GM18499 (cell line): ENCODE measurements at regions not wholly inside any gene's neighbourhood (a gene's known extent, or its start where the extent isn't known, plus 50 kb on each side); places are given as distances from the start of the nearest gene placed in this dataset.
"Not testable (repeated sequence)": the region's sequence is repeated elsewhere in the genome, so short reads cannot be mapped to it uniquely, and the experiment has no call there.

Experiments
- ATAC-seq: cut with Tn5 transposase; IDR thresholded peaks from one replicate; pipeline ENCODE4 v1.9.1; 2021; ENCODE audit warnings: moderate number of reproducible peaks; ENCODE audit not compliant: insufficient read depth, unreplicated experiment

- ATAC-seq = no peak
Observed at GRCh38 chr12:58728397-58728796, 191.9 kb downstream of the LRIG3 start.

- ATAC-seq = no peak
Observed at GRCh38 chr12:58731096-58731495, 189.2 kb downstream of the LRIG3 start.

DNA sequence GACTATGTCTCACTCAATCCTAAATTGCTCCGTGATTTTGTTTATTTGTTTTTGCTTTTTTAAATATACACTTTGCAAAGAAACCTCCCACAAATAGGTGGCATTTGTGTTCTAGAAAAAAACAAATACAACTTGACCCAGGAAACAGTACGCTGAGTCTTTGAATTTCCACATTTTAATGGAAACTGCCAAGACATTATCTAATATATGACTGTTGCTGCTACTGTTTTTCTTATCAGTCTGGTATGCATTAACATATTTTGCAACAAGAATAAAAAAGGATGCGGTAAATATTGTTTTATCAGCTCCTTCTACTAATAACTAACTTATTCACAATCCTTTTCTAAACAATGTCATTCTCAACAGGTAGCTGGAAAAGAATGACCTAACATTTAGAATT, 187.4 kb downstream of the LRIG3 start:
- no peak for ATAC-seq

- no peak for ATAC-seq
Observed at GRCh38 chr12:58741226-58741625, 179.1 kb downstream of the LRIG3 start.

DNA sequence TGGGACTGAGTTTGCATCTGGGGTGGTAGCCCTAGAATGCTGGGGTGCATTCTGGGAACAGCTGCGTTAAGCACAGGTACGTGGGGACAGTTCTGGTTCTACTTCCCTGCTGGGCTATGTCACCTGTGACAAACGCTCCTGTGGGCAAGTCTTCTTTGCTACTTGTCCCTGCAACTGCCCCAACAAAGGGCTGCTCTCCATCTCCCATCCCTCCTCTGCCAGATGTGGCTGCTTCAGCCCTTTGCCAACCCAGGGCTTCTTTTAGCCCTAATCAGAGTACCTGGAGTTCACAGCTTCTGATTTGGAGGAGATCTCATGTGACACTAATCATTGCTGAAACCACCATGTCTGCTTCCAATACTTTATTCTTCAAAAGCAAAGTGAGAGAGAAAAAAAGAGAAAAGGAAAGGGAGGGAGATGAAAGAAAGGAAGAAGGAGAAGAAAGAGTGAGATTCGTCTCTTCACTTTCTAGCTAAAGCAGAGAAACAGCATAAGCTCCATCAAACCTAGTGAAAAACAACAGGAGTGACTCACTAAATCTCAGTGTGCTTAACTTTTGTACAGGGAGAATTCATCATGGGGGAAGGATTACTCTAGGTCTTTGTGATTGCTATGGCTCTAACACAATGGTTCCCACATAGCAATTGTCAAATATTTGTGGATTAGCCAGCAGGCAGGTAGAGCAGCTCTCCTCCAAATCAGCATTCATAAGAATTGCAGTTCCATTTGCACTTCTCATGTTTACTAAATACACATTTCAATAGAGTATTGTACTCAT, 174.8 kb downstream of the LRIG3 start:
- ATAC-seq = no peak

- ATAC-seq = no peak
Observed at GRCh38 chr12:58747533-58747932, 172.8 kb downstream of the LRIG3 start.

DNA sequence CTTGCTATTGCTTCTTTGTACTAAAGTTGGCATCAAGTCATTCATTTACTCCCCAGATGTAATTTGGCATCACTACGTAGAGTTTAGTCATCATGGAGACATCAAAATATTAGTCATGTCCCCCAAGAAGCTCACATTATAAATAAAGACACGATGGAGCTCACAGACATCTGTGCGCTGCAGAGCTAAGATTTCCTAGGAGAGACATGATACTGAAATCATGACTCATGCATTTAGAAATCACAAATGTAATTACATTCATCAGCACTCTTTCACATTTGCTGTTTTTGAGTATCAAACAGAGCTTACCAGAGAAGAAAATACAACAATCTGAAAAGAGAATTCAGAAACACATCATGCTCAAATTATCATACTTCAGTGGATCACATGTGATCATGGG, 169.8 kb downstream of the LRIG3 start:
- no peak for ATAC-seq

GRCh38 chr12:58757422-58757821, 162.9 kb downstream of the LRIG3 start:
- ATAC-seq = no peak

GRCh38 chr12:58759745-58760144, 160.6 kb downstream of the LRIG3 start:
- ATAC-seq = not testable (repeated sequence)

- no peak for ATAC-seq
Observed at GRCh38 chr12:58761308-58761707, 159.0 kb downstream of the LRIG3 start.

DNA sequence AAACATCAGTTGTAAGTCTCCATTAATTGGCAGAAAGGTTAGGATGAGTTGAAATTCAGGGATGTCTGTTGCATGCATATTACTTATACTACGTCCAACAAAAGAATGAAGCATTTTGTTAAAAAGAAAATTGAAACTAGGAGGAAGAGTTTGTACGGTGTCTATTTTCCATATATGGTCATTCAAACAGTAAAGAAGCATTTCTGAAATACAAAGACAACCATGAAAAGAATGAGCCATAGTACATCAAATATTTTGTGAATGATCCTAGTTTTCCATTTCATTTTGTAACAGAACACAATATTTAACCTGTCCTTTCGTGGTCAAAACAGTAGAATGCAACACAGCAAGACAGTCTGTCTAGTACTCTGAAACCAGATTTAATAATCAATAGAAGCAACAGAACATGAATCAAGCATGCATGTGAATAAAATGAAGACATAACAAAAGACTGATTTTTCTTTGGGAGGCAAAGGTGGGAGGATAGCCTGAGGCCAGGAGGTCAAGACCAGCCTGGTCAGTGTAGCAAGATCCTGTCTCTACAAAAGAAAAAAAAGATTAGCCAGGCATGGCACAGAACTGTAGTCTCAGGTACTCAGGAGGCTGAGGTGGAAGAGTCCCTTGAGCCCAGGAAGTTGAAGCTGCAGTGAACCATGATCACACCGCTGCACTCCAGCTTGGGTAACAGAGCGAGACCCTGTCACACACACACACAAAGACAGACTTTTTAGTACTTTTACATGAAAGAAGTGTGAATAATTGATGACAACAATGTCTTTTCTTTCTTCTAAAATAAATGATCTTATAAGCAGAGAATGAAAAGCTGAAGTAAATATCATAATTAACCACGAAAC, 156.0 kb downstream of the LRIG3 start:
- no peak for ATAC-seq

DNA sequence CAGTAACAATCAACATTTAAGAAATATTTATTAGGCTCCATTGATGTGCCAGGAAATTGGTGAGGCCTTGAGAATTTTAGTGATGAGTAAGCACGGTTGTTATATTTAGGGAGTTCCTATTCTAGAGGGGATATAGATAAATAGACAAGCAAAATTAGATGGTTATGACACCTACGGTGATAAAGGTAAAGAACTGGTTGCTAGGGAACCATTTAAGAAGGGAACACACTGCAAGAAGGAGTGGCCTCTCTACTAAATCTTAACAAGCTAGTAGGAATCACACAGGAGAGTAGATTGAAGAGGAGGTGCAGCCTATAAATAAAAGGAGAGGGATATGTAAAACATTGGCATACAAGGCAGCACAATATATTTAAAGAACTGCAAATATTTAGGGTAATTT, 155.2 kb downstream of the LRIG3 start:
- no peak for ATAC-seq

DNA sequence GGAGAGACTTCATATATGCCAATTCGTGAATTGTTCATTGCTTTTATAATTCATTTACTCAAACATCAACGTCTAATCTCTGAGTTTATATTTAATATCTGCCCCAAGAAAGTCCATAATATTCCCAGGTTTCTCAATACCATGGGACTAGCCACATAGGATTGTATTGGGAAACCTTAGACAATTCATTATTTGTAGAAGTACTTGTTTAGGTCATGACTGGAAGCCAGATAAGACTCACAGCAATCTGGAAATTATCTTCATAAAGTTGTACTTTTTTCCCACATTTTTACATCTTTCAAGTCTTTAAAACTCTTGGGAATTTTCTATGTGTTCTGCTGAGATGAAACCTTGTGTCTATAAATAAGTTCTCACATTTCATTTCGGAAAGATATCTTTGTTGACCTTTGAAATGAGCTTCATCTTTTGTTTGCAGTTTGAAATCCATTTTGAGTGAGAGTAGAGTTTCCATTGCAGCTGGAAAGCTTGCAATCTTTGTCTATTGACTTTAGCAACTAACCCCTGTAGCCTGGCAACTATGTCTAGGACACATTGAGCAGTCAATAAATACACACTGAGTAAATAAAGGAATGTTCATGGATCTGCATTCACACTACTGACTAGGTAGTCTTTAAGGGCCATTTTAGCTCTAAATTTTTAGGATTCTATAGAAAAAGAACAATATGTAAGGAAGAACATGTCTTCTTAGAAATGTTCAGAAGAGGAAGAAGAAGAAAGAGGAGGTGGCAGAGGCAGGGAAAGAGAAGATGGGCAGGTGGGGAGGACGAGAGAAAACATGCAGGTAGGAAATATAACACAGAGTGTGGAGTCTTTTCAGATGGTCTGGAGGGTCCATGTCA, 154.4 kb downstream of the LRIG3 start:
- ATAC-seq = no peak

DNA sequence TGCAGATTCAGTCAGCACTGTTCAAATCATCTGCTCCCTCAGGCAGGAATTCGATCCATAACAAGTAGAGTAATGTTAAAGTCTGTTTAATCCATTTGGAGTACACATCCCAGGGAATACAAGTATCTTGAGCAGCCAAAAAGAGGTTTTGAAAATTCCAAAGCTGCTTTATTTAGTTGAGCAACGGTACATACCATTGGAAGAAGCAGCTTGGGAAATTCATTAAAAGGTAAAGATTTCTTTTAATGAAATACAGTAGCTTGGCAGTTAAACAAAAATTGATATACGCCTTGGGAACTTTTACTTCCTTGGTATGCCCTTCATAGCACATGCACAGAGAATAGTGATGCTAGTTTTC, 153.8 kb downstream of the LRIG3 start:
- ATAC-seq = no peak

DNA sequence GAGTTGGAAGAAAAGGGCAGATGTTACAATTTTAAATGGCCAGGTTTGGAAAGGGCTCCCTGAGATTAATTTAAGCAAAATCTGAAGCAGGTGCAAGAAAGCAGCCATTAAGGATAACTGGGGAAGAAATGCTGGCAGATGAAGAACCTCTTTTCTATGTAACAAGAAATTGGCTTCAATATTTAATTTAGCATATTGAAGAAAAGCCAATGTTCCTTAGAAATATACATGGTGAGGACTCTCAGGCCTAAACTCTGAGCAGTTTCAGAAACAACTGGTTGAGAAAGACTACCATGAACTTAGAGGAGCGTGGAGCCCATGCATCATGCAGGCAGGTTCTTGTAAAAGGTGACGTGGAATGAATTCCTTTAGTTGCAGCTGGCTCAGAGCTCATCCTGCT, 152.8 kb downstream of the LRIG3 start:
- ATAC-seq = no peak

- no peak for ATAC-seq
Observed at GRCh38 chr12:58773986-58774385, 146.3 kb downstream of the LRIG3 start.

DNA sequence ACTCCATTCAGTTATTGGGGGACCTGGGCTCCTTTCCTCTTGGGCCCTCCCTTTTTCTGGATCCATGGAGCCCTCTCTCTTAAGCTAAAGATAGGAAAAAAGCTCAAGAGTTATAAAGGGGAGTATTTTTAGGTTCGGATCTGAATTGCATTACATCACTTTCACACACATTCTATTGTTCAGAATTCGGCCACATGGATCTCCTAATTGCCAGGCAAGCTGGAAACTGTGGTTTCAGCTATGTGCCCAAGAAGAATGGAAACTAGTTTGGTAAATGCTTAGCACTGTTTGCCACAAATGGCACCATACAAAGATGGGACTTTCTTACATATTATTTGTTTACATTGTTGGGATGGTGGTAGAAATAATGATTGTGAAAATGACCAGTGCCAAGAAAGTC, 145.6 kb downstream of the LRIG3 start:
- ATAC-seq = no peak

GRCh38 chr12:58775396-58775795, 144.9 kb downstream of the LRIG3 start:
- no peak for ATAC-seq

GRCh38 chr12:58776144-58776543, 144.2 kb downstream of the LRIG3 start:
- no peak for ATAC-seq

DNA sequence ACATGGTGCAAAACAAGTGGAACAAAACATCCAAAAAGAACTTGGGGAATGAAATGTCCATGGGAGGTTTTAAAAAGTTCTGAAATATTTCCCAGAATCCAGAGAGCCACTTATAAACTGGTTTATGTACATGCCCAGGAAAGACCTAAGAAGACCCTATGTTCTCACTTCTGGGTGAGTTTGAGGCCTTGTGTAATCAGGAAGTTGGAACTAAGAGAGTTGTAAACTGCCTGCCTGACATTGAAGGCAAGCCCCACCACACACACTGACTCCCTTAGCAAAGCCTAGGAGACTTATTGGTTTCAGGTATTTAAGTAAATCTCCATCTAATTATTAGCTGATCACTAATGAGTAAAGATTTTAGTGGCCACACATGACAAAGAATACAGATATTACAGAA, 142.5 kb downstream of the LRIG3 start:
- no peak for ATAC-seq

- no peak for ATAC-seq
Observed at GRCh38 chr12:58781609-58782008, 138.7 kb downstream of the LRIG3 start.
